GM23338 (cell line): ENCODE measurements at regions not wholly inside any gene's neighbourhood (a gene's known extent, or its start where the extent isn't known, plus 50 kb on each side); places are given as distances from the start of the nearest gene placed in this dataset.

ENCODE experiments used
- EZH2 ChIP-seq: fragments of 200-600 bp; sonication (generic); IDR thresholded peaks from one replicate; pipeline ENCODE4 v1.8.0; 2017; ENCODE audit warnings: antibody characterized with exemption, mild to moderate bottlenecking, low read depth; ENCODE audit not compliant: unreplicated experiment
- EZH2phosphoT487 ChIP-seq: fragments of 200-600 bp; sonication (generic); IDR thresholded peaks from one replicate; pipeline ENCODE4 v1.8.1; 2018; ENCODE audit warnings: antibody characterized with exemption; ENCODE audit not compliant: unreplicated experiment
- JUNB ChIP-seq: IDR thresholded peaks from one replicate; pipeline ENCODE4 v1.6.1; 2016; ENCODE audit warnings: antibody characterized with exemption; ENCODE audit not compliant: unreplicated experiment
- STAT1 ChIP-seq: IDR thresholded peaks from one replicate; pipeline ENCODE4 v1.6.1; 2016; ENCODE audit warnings: antibody characterized with exemption; ENCODE audit not compliant: unreplicated experiment
- ZNF114 ChIP-seq: fragments of 250-450 bp; sonication (Bioruptor Pico); IDR thresholded peaks from 2 replicates; pipeline ENCODE4 v1.5.0; 2020; ENCODE audit warnings: mild to moderate bottlenecking, moderate library complexity
- TF ChIP-seq, protein P1 (sequence below): fragments of 250-450 bp; sonication (Bioruptor Pico); IDR thresholded peaks from 2 replicates; pipeline ENCODE4 v1.5.0; 2020; ENCODE audit warnings: mild to moderate bottlenecking, moderate library complexity
- TF ChIP-seq, protein P2 (sequence below): IDR thresholded peaks from one replicate; pipeline ENCODE4 v1.6.1; 2018; ENCODE audit warnings: antibody characterized with exemption; ENCODE audit not compliant: unreplicated experiment

DNA sequence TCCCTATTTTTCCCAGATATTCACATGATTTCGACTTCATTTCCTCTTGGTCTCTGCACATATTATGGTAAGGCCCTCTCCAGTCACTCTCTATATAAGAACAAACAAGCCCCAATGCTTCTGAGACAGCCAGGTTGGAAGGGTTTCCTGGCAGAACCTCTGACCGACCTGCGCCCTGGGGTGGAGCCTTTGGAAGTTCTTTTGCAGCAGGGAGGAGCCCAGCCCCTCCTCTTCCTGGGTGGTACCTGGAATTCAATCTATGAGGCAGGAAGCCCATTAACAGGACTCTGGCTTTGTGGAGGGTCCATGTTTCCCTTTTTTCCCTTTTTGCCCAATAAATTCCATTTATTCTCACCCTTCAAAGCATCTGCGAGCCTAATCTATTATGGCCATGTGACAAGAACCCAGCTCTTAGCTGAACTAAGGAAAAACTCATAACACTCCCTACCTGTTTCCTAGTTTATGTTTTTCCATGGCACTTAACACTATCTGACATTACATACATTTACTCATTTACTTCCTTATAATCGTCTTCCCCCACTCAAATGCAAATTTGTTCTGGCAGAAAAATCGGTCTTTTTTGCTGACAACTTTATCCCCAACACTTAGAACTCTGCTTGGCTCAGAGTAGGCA is 92.5 kb upstream of the FRMD4A start (continued):
- TF ChIP-seq, protein P1, sequence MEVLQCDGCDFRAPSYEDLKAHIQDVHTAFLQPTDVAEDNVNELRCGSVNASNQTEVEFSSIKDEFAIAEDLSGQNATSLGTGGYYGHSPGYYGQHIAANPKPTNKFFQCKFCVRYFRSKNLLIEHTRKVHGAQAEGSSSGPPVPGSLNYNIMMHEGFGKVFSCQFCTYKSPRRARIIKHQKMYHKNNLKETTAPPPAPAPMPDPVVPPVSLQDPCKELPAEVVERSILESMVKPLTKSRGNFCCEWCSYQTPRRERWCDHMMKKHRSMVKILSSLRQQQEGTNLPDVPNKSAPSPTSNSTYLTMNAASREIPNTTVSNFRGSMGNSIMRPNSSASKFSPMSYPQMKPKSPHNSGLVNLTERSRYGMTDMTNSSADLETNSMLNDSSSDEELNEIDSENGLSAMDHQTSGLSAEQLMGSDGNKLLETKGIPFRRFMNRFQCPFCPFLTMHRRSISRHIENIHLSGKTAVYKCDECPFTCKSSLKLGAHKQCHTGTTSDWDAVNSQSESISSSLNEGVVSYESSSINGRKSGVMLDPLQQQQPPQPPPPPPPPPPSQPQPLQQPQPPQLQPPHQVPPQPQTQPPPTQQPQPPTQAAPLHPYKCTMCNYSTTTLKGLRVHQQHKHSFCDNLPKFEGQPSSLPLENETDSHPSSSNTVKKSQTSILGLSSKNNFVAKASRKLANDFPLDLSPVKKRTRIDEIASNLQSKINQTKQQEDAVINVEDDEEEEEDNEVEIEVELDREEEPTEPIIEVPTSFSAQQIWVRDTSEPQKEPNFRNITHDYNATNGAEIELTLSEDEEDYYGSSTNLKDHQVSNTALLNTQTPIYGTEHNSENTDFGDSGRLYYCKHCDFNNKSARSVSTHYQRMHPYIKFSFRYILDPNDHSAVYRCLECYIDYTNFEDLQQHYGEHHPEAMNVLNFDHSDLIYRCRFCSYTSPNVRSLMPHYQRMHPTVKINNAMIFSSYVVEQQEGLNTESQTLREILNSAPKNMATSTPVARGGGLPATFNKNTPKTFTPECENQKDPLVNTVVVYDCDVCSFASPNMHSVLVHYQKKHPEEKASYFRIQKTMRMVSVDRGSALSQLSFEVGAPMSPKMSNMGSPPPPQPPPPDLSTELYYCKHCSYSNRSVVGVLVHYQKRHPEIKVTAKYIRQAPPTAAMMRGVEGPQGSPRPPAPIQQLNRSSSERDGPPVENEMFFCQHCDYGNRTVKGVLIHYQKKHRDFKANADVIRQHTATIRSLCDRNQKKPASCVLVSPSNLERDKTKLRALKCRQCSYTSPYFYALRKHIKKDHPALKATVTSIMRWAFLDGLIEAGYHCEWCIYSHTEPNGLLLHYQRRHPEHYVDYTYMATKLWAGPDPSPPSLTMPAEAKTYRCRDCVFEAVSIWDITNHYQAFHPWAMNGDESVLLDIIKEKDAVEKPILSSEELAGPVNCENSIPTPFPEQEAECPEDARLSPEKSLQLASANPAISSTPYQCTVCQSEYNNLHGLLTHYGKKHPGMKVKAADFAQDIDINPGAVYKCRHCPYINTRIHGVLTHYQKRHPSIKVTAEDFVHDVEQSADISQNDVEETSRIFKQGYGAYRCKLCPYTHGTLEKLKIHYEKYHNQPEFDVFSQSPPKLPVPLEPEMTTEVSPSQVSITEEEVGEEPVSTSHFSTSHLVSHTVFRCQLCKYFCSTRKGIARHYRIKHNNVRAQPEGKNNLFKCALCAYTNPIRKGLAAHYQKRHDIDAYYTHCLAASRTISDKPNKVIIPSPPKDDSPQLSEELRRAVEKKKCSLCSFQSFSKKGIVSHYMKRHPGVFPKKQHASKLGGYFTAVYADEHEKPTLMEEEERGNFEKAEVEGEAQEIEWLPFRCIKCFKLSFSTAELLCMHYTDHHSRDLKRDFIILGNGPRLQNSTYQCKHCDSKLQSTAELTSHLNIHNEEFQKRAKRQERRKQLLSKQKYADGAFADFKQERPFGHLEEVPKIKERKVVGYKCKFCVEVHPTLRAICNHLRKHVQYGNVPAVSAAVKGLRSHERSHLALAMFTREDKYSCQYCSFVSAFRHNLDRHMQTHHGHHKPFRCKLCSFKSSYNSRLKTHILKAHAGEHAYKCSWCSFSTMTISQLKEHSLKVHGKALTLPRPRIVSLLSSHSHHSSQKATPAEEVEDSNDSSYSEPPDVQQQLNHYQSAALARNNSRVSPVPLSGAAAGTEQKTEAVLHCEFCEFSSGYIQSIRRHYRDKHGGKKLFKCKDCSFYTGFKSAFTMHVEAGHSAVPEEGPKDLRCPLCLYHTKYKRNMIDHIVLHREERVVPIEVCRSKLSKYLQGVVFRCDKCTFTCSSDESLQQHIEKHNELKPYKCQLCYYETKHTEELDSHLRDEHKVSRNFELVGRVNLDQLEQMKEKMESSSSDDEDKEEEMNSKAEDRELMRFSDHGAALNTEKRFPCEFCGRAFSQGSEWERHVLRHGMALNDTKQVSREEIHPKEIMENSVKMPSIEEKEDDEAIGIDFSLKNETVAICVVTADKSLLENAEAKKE (CRISPR knock-in tag), result no peak
- TF ChIP-seq STAT1, result no peak
- TF ChIP-seq, protein P2, sequence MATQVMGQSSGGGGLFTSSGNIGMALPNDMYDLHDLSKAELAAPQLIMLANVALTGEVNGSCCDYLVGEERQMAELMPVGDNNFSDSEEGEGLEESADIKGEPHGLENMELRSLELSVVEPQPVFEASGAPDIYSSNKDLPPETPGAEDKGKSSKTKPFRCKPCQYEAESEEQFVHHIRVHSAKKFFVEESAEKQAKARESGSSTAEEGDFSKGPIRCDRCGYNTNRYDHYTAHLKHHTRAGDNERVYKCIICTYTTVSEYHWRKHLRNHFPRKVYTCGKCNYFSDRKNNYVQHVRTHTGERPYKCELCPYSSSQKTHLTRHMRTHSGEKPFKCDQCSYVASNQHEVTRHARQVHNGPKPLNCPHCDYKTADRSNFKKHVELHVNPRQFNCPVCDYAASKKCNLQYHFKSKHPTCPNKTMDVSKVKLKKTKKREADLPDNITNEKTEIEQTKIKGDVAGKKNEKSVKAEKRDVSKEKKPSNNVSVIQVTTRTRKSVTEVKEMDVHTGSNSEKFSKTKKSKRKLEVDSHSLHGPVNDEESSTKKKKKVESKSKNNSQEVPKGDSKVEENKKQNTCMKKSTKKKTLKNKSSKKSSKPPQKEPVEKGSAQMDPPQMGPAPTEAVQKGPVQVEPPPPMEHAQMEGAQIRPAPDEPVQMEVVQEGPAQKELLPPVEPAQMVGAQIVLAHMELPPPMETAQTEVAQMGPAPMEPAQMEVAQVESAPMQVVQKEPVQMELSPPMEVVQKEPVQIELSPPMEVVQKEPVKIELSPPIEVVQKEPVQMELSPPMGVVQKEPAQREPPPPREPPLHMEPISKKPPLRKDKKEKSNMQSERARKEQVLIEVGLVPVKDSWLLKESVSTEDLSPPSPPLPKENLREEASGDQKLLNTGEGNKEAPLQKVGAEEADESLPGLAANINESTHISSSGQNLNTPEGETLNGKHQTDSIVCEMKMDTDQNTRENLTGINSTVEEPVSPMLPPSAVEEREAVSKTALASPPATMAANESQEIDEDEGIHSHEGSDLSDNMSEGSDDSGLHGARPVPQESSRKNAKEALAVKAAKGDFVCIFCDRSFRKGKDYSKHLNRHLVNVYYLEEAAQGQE, result no peak
- TF ChIP-seq JUNB, result no peak
- TF ChIP-seq EZH2phosphoT487, result no peak
- no peak for TF ChIP-seq EZH2
- no peak for TF ChIP-seq ZNF114 (CRISPR knock-in tag)
